H1 (cell line): ENCODE measurements at regions not wholly inside any gene's neighbourhood (a gene's known extent, or its start where the extent isn't known, plus 50 kb on each side); places are given as distances from the start of the nearest gene placed in this dataset.

ENCODE experiments used
- BCL11A ChIP-seq, 2 experiments: IDR thresholded peaks; one replicate each; pipeline ENCODE4 v1.6.1; 2011; ENCODE audit warnings: low read depth in 2 of 2, low read length in 2 of 2, mild to moderate bottlenecking in 2 of 2
- CHD7 ChIP-seq: fragments of 300-600 bp; sonication (generic); IDR thresholded peaks from 2 replicates; pipeline ENCODE4 v1.7.1; 2012; ENCODE audit warnings: low read length, moderate library complexity, mild to moderate bottlenecking, inconsistent platforms; ENCODE audit not compliant: insufficient replicate concordance
- CTBP2 ChIP-seq: IDR thresholded peaks from 2 replicates; pipeline ENCODE4 v1.7.0; 2011; ENCODE audit warnings: borderline replicate concordance, mild to moderate bottlenecking, moderate library complexity, mixed read lengths, low read length; ENCODE audit not compliant: insufficient read depth, insufficient read length
- GTF2F1 ChIP-seq: IDR thresholded peaks from 2 replicates; pipeline ENCODE4 v1.6.1; 2012; ENCODE audit warnings: low read depth, low read length, improper control_type of control experiment, borderline replicate concordance
- RFX5 ChIP-seq: IDR thresholded peaks from 2 replicates; pipeline ENCODE4 v1.6.1; 2011; ENCODE audit warnings: low read depth, low read length, improper control_type of control experiment, borderline replicate concordance
- SIN3A ChIP-seq, 2 experiments: IDR thresholded peaks in 1 of 2; conservative IDR thresholded peaks in 1 of 2; 2 replicates each; pipeline ENCODE4 v1.6.1; 2011 to 2012; ENCODE audit warnings: low read length in 2 of 2, improper control_type of control experiment in 1 of 2, low read depth in 1 of 2, mild to moderate bottlenecking in 1 of 2
- TEAD4 ChIP-seq: IDR thresholded peaks from 2 replicates; pipeline ENCODE4 v1.6.1; 2012; ENCODE audit warnings: low read depth, low read length, inconsistent platforms, mixed read lengths
- TF ChIP-seq, protein P1 (sequence below), 3 experiments: IDR thresholded peaks; 1 replicate in 2 of 3; 2 replicates in 1 of 3; pipeline versions ENCODE4 v1.5.1 to v1.6.1; 2011; ENCODE audit warnings: low read length in 3 of 3, mild to moderate bottlenecking in 3 of 3, inconsistent platforms in 2 of 3, low read depth in 1 of 3, moderate library complexity in 1 of 3; ENCODE audit not compliant: insufficient read depth in 1 of 3; ENCODE audit errors: control extremely low read depth in 1 of 3

DNA sequence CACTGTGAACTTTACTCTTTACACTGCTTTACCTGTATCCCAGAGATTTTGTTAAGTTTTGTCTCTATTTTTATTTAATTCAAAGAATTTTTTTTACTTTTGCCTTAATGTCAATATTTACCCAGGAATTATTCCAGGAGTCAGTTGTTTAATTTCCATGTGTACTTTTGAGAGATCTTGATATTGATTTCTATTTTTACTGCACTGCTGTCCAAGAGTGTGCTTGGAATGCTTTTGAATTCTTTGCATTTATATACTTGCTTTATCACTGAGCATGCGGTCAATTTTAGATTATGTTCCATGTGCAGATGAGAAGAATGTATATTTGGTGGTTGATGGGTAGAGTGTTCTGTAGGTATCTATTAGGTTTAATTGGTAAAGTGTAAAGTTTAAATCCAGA is 461.0 kb upstream of the GBE1 start (continued):
- TF ChIP-seq, protein P1, sequence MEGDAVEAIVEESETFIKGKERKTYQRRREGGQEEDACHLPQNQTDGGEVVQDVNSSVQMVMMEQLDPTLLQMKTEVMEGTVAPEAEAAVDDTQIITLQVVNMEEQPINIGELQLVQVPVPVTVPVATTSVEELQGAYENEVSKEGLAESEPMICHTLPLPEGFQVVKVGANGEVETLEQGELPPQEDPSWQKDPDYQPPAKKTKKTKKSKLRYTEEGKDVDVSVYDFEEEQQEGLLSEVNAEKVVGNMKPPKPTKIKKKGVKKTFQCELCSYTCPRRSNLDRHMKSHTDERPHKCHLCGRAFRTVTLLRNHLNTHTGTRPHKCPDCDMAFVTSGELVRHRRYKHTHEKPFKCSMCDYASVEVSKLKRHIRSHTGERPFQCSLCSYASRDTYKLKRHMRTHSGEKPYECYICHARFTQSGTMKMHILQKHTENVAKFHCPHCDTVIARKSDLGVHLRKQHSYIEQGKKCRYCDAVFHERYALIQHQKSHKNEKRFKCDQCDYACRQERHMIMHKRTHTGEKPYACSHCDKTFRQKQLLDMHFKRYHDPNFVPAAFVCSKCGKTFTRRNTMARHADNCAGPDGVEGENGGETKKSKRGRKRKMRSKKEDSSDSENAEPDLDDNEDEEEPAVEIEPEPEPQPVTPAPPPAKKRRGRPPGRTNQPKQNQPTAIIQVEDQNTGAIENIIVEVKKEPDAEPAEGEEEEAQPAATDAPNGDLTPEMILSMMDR (IDR thresholded peaks at IDR 0.05; ENCODE audit: control extremely low read depth in 1 of 3, insufficient read depth in 1 of 3, low read depth in 1 of 3, low read length in 3 of 3), result no peak
- no peak for TF ChIP-seq TEAD4
- TF ChIP-seq GTF2F1, result no peak
- no peak for TF ChIP-seq BCL11A (IDR thresholded peaks at IDR 0.05; ENCODE audit: low read depth in 2 of 2, low read length in 2 of 2)
- no peak for TF ChIP-seq CTBP2
- TF ChIP-seq CHD7, result no peak
- TF ChIP-seq SIN3A (conservative IDR thresholded peaks at IDR 0.05 in 1 of 2, IDR thresholded peaks at IDR 0.05 in 1 of 2; ENCODE audit: low read depth in 1 of 2, low read length in 2 of 2), result no peak
- no peak for TF ChIP-seq RFX5
